ENCODE measurements at regions not wholly inside any gene's neighbourhood (a gene's known extent, or its start where the extent isn't known, plus 50 kb on each side); places are given as distances from the start of the nearest gene placed in this dataset.

DNA sequence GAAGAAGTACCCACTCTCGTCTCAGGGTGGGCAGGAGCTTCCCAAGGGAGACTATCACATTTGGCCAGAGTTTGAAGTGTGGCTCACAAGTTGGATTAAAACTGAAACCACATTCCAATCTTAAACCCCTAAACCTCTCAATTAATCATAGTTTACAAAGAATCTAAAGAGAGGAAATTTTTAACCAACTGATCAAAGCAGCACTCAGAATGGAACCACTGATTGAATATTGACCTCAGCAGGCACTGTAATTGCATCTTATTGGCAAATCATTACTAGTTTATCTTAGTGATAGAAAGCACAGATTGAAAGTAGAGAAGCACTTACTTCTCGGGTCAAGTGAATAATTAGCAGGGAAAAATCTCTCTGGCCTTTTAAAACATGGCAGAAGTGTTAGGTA lies 491.6 kb downstream of the TOX3 start:
- no peak for DNase-seq (ENCODE audit: low read depth in 1 of 2, low spot score in 1 of 2)

DNA sequence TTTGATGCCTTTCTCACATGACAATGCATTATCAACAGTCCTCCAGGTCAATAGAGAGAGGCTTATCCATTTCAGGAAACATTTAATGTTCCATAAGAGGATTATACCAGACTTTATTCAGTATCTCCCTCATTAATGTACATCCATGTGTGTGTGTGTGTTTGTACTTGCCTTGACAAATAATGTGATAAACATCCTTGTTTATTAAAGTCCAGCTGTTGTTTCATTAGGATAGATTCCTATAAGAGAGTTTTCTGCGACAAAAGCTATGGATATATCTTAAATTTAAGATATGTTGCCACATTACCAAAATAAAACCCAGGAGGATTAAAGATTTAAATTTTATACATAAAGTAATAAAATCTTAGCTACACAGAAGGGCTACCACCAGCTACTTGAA lies 492.6 kb downstream of the TOX3 start:
- no peak for DNase-seq (ENCODE audit: low read depth in 1 of 2, low spot score in 1 of 2)

DNA sequence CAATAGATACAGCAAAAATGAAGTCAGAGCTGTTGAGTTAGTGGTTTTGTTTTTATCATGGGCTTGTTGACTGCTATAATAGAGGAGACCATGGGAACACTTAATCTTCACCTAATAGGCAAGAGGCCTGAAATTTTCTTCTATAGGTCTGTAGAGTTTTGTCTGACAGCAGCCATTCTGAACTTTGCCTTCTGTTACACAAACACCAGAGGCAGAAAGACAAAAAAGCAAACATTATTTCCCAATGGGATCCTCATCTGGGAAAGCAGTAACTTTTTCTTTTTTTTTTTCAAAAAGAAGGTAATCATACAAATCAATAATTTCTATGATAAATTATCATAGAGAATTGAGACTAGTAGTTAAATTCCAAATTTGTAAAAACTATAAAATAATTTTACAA lies 494.1 kb downstream of the TOX3 start:
- DNase-seq (ENCODE audit: low read depth in 1 of 2, low spot score in 1 of 2): no peak

DNA sequence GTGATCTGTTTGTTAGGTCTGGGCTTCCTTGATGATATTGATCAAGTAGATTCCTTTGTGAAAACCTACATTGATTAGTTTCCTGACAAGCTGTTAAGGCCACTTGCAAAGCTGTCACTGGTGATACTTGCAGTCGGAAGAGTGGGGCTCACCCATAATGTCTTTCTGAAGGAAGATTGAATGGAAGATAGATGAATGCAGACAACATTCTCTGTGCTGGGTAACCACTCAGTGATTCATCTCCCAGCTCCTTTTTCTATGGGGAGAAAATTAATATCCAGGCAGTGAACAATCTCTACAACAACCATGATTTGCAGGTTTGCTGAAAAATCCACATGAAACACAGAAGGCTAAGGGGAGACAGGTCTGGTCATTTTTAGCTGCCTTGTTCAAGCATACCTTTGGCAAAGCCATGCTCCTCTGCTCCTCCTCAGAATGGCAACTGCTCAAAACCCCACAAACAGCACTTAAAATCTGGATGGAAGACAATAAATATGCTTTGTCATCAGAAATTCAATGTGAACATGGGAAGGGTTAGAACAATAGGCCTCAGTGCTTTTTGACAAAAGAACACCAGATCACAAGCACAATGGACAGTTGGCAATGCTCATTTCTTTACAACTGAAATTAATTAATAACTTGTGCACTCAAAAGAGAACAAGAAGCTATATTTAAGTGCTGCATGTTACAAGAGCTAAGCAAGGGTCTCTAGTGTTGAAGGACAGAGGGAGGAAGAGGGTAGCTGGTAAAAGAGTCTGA lies 495.4 kb downstream of the TOX3 start:
- DNase-seq (ENCODE audit: low read depth in 1 of 2, low spot score in 1 of 2): no peak

DNA sequence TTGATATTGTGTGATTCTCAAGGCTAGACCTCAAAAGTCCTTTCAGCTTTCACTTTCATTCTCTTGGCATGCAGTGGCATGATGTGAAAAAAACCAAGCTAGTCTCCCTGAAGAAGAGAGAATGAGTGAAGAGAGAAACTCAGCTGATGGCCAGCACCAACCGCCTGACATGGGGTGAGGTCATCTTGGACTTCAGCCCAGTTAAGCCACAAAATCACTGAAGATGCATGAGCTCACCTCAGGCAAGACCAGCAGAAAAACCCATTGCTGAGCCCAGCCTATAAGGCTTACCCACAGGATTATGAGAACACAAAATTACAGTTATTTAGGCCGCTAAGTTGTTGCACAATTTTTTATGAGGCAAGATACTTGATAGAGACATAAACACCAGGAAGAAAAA lies 496.5 kb downstream of the TOX3 start:
- no peak for DNase-seq (ENCODE audit: low read depth in 1 of 2, low spot score in 1 of 2)

DNA sequence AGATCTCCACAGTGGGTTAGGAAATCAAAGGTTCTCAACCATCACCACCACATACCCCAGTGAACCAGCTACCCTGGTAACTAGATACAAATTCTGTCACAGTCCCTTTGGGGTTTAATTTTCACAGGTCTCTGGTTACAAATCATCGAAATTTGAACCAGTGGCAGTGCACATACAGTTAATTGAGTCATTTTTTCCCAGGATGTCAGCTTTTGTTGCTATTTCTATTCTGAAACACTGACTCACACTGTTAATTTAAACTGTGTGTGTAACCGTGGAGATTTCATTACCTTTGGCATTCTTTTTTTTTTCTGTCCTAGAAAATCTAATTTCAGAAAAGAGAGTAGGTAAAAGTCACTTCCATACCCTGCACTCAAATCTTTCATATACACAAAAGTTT lies 511.5 kb downstream of the TOX3 start:
- no peak for DNase-seq (ENCODE audit: low read depth in 1 of 2, low spot score in 1 of 2)

DNA sequence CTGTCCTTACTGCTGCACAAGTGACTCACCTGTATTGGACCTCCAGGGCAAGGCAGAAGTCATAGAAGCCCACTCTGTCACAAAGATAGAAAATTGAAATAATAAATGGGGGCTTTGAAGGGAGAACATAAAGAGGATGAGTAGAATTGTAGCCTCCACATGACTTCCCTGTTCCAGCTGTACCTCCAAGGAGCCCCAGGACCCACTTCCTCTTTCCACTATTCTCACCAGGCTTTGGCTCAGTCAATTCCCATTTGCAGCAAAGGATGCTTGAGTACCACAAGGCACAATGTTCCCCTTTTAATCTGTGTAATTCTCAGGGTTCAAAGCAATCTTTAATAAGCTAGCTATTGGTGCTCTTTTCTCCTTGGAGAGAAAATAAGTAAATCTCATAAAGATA lies 512.1 kb downstream of the TOX3 start:
- no peak for DNase-seq (ENCODE audit: low read depth in 1 of 2, low spot score in 1 of 2)

DNA sequence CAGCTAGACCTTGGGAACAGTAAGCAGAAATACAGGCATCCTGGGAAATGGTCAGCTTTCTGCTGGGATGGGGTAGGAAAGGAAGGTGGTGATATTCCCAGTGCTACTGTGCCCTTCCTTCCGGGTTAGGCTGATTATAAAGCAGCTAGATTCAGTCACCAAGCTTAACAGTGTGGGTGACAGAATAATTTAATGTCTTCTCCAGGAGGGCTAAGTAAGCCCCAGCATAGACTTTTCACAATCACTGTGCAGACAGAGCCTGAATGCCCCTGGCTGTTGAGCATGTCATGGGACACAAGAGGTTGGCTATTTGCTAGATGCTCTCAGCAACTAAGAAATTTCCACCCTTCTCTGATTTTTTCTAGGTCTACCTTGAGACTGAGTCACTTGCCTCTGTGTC lies 513.0 kb downstream of the TOX3 start:
- no peak for DNase-seq (ENCODE audit: low read depth in 1 of 2, low spot score in 1 of 2)

DNA sequence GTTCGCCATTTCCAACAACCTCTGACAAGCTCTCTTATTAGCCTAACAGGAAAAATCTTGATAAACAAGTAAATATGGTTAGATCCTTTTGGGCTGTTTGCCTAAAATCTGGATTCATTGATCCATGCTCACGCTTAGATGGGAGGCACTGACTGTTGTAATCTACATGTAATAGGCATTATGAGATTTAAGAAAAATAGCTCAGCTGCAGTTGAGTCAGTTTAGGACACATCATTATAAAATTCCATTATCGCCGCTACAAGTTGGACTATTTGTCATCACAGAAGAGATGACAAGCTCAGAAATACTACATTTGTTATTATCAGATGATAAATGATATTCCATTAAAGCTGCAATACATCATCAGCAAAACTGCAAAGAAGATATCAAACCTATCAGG lies 524.0 kb downstream of the TOX3 start:
- DNase-seq (ENCODE audit: low read depth in 1 of 2, low spot score in 1 of 2): no peak

DNA sequence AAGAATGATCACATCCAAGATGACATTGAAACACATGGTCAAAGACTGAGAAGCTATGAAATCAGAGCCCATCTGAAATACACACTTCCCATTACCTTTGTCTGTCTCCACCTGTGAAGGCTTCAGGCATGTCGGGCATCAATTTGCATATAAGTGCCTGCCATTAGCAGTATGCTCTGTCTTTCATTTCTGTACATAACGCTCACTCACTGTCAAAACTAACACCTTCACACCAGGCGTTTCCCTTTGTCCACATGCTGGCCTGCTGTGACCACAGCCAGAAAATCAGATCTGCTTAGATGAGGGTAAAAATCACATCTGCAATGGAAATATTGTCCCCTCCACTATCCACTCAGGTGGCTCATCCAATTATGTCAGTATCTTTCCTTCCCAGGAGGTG lies 524.8 kb downstream of the TOX3 start:
- DNase-seq (ENCODE audit: low read depth in 1 of 2, low spot score in 1 of 2): no peak

DNA sequence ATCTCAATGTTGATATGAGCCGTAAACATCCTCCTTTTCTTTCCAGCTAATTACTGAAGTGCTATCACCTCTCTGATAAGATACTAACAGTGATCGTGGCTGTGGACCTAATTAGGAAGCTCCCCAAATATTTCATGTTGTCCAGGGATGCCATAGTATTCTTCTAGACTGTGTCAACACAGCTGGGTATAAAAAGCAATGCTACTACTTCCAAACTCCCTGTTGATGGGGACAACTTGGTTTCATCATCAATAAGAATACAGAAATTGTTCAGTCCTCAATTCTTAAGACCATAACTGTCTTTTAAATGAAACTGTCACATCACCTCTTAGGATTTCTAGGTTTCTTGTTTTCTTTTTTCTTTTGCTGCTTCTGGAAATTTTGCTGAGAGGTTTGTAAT lies 530.6 kb downstream of the TOX3 start:
- DNase-seq (ENCODE audit: low read depth in 1 of 2, low spot score in 1 of 2): no peak

DNA sequence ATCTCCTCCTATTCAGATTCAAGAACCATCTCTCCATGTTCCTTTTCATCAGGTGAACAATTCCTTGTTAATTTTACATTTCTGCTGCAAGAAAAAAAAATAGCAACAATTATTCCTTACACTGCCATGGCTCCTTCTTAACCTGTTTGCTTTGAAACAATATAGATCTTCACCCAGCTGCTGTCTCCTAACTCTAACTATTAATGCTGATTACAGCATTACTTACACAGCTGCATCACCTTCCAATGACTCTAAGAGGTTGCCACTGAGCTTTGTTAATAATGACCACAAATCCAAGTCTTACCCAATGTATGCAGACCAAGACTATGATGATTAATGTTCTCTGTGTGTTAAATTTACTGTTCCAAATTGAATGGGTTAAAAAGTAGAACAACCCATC lies 541.4 kb downstream of the TOX3 start:
- no peak for DNase-seq (ENCODE audit: low read depth in 1 of 2, low spot score in 1 of 2)

DNA sequence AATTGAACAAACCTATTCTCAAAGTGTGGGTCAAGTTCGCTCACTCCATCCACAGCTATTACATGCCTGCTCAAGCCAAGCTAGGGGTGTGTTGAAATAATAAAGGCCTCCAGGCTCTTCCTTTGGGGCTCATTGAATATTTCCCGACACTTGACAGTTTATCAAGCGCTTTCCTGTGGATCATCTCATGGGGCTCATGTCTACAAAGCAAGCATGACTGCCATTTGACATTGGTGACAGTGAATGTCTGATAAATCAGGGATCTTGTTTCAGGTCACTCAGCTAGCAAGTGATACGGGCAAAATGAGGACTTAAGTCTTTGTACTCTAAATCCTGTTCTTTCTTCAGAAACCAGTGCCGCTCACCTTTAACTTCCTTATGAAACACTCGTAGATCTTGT lies 542.6 kb downstream of the TOX3 start:
- no peak for DNase-seq (ENCODE audit: low read depth in 1 of 2, low spot score in 1 of 2)

DNA sequence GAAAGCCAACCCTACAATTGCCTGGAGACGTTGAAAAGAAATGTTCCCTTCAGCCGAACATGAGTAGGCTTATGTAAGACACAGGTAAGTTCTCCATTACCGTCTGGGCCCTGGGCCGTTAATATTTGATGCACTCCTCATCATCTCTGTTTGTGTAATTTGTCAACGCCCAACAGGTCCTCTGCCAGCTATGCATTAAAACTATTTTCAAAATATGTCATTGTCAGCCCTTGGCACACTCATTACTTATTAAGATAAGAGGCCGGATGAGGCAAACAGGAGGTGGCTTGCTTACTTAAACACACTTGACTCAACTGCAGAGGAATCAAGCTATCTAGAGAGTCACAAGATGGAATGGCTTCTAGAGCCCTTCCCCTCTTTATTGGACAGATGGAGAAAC lies 544.9 kb downstream of the TOX3 start:
- no peak for DNase-seq (ENCODE audit: low read depth in 1 of 2, low spot score in 1 of 2)

DNA sequence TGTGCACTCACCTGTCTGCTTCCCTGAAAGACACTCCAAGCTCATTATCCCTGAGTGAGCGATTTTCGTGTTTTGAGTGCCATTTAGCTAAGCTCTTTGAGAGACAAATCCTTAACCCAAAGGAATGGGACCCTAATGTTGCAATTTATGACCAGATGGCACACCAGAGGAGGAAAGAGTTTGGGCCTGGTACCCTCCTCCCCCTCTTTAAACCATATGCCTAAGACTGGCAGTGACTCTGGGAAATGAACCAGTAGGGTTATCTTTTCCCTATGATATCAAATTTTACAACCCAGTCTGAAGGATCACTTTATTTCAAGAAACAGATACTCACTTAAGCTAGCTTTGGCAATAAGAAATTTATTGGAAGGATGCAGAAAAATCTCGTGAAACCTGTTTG lies 550.4 kb downstream of the TOX3 start:
- DNase-seq (ENCODE audit: low read depth in 1 of 2, low spot score in 1 of 2): no peak

DNA sequence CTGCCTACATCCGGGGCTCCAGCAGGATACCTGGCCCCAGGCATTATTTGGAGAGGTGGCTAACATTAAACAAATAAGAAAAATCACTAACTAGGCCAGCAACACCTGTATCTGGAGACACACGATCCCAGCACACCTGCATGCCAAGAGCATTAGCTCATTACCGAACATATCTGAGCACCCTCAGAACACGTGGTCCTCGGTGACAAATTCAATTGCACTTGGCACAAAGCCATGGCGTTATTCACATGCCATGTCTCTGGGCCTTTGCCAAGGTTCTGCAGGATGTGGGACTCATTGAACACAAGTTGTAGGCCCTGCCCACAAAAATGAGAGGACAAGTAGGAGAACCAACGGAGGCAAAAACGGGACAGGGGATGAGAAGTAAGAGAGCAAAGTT lies 552.3 kb downstream of the TOX3 start:
- no peak for DNase-seq (ENCODE audit: low read depth in 1 of 2, low spot score in 1 of 2)

DNA sequence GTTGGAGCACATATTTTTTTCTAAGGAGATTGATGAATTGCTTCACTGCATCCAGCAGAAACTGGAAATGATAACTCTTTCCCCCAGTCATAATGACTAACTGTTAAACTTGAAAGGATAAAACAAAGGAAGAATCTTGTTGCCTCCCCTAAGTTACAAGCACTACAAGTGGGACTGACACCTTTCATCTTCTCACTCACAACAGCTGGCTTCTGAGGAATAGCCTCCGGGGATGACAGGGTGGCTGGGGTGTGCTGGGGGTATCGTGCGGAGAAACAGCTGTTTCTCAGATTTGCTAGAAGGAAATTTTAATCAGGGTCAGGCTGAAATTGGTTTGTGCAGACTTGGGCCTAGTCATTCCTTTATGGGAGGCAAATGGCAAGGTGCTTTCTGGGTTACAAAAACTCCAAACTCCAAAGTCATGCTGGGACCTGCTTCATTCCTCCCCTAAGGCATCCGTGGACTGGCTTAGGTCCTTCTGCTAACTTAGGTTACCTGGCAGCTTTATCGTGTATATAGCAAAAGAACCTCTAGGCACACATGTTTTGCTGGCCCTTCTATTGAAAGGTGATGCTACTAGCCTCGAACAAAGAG lies 557.2 kb downstream of the TOX3 start:
- no peak for DNase-seq (ENCODE audit: low read depth in 1 of 2, low spot score in 1 of 2)

DNA sequence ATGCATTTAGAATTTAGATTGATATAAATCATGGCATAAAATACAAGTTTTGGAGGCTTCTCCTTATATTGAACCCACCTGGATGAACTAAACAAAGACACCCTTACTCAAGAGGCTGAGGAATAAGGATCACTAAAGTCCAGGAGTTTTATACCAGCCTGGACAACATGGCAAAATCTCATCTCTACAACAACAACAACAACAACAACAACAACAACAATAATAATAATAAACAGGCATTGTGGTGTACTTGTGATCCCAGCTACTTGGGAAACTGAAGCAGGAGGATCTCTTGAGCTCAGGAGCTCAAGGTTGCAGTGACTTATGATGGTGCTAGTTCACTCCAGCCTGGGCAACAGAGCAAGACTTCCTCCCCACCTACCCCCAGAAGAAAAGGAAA lies 558.0 kb downstream of the TOX3 start:
- DNase-seq (ENCODE audit: low read depth in 1 of 2, low spot score in 1 of 2): no peak

DNA sequence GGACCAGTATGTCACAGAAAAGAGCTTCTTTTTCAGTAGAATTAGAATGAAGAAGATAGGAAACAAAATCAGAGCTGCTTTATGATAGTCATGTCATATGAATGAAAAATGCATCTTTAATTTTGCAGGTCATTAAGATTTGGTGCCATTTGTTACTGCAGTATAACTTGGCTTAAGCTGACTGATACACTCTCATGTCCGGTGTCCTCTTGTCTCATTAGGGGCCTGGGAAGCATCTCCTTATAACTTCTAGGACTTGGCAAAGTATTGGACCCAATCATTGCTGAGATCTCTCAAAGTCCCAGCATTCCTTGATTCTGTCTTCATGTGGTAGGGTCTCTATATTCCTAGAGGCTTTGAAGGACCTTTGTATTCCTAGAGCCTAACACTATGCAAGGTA lies 559.4 kb downstream of the TOX3 start:
- DNase-seq (ENCODE audit: low read depth in 1 of 2, low spot score in 1 of 2): no peak

DNA sequence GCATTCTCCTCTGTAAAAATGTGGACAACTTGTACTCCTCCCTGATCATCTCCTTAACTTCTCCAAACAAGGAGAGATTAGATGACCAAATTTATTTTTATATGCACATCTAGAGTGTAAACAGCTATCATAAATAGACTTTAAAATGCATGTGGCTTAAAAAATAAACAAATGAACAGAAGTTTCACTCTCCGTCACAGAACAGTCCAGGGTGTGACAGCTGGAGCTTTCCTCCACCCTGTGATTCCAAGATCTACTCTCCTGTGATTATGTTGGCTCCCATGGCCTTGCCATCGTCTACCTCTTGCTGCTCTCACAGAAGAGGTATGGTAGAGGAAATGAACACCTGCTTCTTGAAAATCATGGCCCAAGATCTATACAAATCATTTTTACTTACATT lies 560.2 kb downstream of the TOX3 start:
- DNase-seq (ENCODE audit: low read depth in 1 of 2, low spot score in 1 of 2): no peak

DNA sequence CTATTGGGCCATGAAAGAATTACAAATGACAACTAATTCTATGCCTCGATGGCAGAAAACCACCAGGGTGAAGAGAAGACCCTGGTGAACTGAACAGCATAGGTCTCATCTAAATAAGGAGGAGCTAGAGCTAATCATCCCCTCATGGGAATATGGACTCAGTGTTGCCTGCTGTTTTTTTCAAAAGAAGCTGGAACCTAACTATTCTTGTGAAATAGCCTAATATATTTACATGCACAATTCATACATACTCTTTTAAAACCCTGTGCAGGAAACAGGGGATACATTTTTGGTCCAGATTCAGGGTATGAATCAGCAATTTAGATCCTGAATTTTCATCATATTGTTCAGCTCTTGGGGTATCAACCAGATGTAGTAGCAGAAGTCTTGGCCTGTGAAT lies 560.6 kb downstream of the TOX3 start:
- DNase-seq (ENCODE audit: low read depth in 1 of 2, low spot score in 1 of 2): no peak

DNA sequence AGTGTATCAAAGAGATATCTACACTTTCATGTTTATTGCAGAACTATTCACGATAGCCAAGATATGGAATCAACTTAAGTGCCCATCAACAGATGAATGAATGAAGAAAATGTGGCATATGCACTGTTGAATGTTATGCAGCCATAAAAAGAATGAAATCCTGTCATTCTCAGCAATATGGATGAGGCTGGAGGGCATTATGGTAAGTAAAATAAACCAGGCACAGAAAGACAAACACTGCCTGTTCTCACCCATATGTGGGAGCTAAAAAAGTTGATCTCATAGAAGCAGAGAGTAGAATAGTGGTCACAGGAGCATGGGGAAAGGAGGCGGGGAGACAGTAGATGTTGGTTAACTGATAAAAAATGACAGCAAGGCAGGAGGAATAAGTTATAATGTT lies 561.8 kb downstream of the TOX3 start:
- DNase-seq (ENCODE audit: low read depth in 1 of 2, low spot score in 1 of 2): no peak

DNA sequence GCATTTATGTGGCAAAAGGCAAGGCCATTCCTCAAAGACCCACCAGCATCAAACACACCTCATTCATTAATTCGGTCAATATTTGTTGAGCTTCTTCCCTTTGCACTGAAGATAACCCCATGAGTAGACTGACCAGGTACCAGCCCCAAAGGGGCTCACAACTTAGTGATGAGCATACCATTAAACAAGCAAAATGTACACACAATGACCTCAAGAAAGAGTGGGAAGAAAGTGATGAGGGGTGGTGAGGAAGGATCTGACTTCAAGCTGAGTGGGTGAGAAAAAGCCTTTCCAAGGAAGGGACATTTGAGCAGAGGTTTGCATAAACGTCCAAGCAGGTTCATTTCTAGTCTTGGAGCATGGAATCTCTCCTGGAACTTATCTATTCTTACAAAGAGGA lies 562.5 kb downstream of the TOX3 start:
- DNase-seq (ENCODE audit: low read depth in 1 of 2, low spot score in 1 of 2): no peak

Data from stimulated activated CD4-positive, alpha-beta T cell treated with anti-CD3 and anti-CD28 coated beads, Interleukin-15, amount 100 ng/mL, for 1 hour (primary cell).